GM13976 (cell line): ENCODE measurements at regions not wholly inside any gene's neighbourhood (a gene's known extent, or its start where the extent isn't known, plus 50 kb on each side); places are given as distances from the start of the nearest gene placed in this dataset.

Experiments
- DNase-seq: peaks from one replicate; pipeline ENCODE4 v3.0.0; 2012; ENCODE audit warnings: low spot score
- CTCF ChIP-seq: IDR thresholded peaks from 2 replicates; pipeline ENCODE4 v1.5.1; 2012; ENCODE audit warnings: borderline replicate concordance, mild to moderate bottlenecking; ENCODE audit not compliant: insufficient read depth; ENCODE audit errors: extremely low read depth, missing control alignments, control extremely low read depth
- in situ Hi-C: fragments of 300-500 bp; cut with MboI; formaldehyde crosslinking; loops from one replicate; pipeline ENCODE4 v1.12.0; 2022; ENCODE audit warnings: low sequenced_read_pairs, mixed read lengths, inconsistent platforms; ENCODE audit not compliant: unreplicated experiment

DNA sequence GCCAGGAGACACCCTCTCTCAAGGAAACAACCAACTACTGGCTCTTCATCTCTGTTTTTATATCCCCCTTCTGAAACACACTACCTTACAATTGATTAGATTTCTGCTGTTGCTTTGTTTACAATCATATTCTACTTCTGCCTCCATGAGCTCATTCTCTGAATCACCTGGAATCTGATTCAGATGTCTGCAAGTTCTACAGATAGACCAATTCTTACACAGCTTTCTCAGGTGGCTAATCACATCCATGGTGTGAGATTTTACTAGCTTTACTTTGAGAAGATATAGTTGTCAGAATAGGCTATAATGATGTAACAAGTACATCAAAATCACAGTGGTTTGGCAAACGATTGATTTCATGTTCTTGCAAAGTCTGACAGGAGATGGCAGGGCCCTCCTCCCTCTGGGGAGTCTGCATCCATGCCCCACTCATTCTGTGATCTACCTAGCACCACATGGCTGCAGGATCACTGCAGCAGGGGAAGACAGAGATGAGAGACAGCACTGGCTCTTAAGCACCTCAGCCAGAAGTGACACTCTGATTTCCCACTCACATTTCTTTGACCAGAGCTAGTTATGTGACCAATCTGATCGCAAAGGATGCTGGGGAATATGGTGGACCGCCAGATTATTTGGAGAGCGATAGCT, 243.7 kb downstream of the FOXO1 start:
- in situ Hi-C loops: no loop called here
- no peak for DNase-seq
- TF ChIP-seq CTCF: no peak

DNA sequence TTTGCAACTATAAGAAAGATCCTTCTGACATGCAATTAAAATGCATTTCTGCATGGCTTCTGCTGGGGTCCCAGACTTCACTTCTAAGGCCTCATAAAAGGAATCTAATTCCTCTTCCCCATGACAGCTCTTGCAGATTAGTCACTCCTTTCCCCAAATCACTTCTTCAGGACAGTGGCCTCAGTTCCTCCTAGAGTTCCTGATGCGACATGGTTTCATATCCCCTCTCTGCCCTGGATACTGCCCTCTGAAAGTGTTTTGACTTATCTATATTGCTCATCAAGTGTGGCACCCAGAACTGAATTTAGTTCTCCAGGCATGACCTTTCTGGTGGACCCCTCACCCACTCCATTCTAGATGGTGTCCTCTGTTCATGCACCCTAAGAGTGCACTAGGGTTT, 238.1 kb downstream of the FOXO1 start:
- in situ Hi-C loops: no loop called here

GRCh38 chr13:40429706-40430545, 236.5 kb downstream of the FOXO1 start:
- TF ChIP-seq CTCF: no peak
- DNase-seq: no peak
- in situ Hi-C loops: no loop called here

More for the DNA sequence above, 238.1 kb downstream of the FOXO1 start:
- TF ChIP-seq CTCF: no peak
- no peak for DNase-seq

DNA sequence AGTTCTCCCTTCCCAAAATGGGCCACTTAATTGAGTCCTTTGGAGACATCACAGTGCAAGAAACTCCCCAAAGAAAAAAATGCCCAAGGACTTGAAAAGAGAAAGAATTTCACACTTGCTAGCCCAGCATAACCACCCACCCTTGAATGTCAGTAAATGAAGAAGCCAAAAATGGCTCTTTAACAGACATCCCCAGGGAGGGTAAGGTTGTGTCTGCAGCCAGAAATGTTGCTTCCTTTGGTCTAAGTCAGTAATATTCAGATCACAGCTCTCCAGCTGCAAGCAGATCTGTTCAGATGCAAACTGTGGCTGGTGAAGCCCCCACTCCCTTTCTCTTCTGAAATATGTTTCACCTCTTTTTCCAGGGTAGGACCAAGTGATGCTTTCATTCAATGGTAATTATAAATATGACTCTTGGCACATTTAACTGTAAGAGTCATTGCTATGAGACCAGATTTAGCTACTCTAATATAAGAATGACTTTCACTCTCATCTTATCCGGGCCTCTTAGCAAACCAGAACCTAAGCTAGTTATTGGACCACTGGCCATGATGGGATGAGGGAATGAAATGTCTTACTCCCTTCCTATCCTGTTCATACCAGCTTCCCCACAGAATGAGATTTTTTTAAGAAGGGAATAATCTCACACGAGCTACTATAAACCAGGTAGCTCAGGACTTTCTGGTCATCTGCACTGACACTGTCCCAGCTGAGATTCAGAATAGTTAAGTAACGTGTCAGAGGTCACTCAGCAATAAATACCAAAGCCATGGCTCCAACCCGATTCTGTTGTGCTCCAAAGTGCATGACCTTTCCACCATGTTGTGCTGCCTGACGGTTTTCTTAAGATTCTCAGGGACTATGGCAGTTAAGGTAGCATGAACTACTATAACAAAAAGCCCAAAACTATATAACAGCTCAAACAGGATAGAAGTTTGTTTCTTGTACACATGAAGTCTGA, 234.1 kb downstream of the FOXO1 start:
- in situ Hi-C loops: no loop called here

DNA sequence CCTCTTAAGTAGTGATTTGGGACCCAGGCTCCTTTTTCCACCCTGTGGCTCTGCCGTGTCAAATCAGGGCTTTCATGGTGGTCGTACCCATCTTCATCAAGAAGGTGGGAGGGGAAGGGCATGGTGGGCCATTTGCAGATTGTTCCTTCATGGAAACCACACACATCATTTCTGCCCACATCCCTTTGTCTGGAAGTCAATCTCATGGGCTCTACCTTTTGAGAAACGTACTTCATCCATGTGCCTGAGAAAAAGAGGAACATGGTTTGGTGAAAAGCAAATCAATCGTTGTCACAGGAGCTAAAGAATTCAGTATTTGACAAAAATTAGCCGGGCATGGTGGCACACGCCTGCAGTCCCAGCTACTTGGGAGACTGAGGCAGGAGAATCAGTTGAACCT, 233.4 kb downstream of the FOXO1 start:
- DNase-seq: no peak
- in situ Hi-C loops: no loop called here
- no peak for TF ChIP-seq CTCF

More for the DNA sequence above, 234.1 kb downstream of the FOXO1 start:
- TF ChIP-seq CTCF: no peak
- DNase-seq: peak; percentile 37

GRCh38 chr13:40433577-40433976, 232.9 kb downstream of the FOXO1 start:
- in situ Hi-C loops: no loop called here
- no peak for DNase-seq
- TF ChIP-seq CTCF: no peak
